K562 (cell line): ENCODE measurements at regions not wholly inside any gene's neighbourhood (a gene's known extent, or its start where the extent isn't known, plus 50 kb on each side); places are given as distances from the start of the nearest gene placed in this dataset.
A peak's percentile ranks its signal among the peaks of the same experiment; 100 is the strongest.

ENCODE experiments used
- ATAC-seq: fragments of 200-7000 bp; cut with Tn5 transposase; 3 replicates; pipeline ENCODE4 v1.9.1; 2020; ENCODE audit warnings: moderate library complexity
- BruUV-seq: library from RNA; stranded (reverse); fragments of 400-500 nt; replicated peaks from 2 replicates; lab custom pipeline; 2021; lab: Mats Ljungman, UMichigan
- CTCF ChIA-PET: fragments of 300-600 bp; formaldehyde crosslinking; extraction: SDS; loops from one replicate; lab custom pipeline; 2021; ENCODE audit warnings: low intra/inter-chr PET ratio; lab: Yijun Ruan, JAX
- POLR2A ChIA-PET: fragments of 300-600, 350-650 bp; sonication (Branson Sonifier 250); formaldehyde crosslinking; extraction: SDS; loops from one replicate; lab custom pipeline; 2021; ENCODE audit warnings: antibody characterized with exemption, inconsistent platforms; lab: Yijun Ruan, JAX
- DNase-seq, 4 experiments: peaks; one replicate each; pipeline versions ENCODE4 v3.0.0 to v3.0.0-alpha.2; 2011 to 2018; ENCODE audit warnings: low spot score in 3 of 4, mixed read lengths in 3 of 4; ENCODE audit errors: extremely low read depth in 1 of 4
- FAIRE-seq: peaks from 2 replicates; lab custom pipeline; 2011; peaks lifted over from hg19 to GRCh38; lab: Jason Lieb, UNC
- H2AFZ ChIP-seq: 2 replicates; pipeline ENCODE4 v1.6.0; 2011; ENCODE audit warnings: low read depth, low read length, control low read depth, inconsistent platforms
- H3K27ac ChIP-seq: fragments of 200-600 bp; 3 replicates; pipeline ENCODE4 v1.8.0; 2011; ENCODE audit warnings: low read depth, mild to moderate bottlenecking, control low read depth, inconsistent platforms, low read length, moderate library complexity, mixed read lengths; ENCODE audit errors: extremely low read depth
- H3K27me3 ChIP-seq, 2 experiments: fragments of 300-600 bp in 1 of 2; 2 replicates in 1 of 2; 3 replicates in 1 of 2; pipeline versions ENCODE4 v1.6.0 to v1.8.0; 2011; ENCODE audit warnings: inconsistent platforms in 2 of 2, low read length in 2 of 2, mild to moderate bottlenecking in 1 of 2, mixed read lengths in 1 of 2, moderate library complexity in 1 of 2; ENCODE audit not compliant: control insufficient read depth in 2 of 2, insufficient read depth in 2 of 2
- H3K36me3 ChIP-seq: fragments of 300-600 bp; 3 replicates; pipeline ENCODE4 v1.8.0; 2011; ENCODE audit warnings: mild to moderate bottlenecking, low read length, inconsistent platforms; ENCODE audit not compliant: control insufficient read depth, insufficient read depth
- H3K4me1 ChIP-seq, 2 experiments: fragments of 200-600 bp in 1 of 2; replicated peaks in 1 of 2; 2 replicates in 1 of 2; 3 replicates in 1 of 2; pipeline versions ENCODE4 v1.5.1 to v1.8.0; 2011; ENCODE audit warnings: inconsistent platforms in 2 of 2, low read length in 2 of 2, mild to moderate bottlenecking in 1 of 2, mixed read lengths in 1 of 2, moderate library complexity in 1 of 2; ENCODE audit not compliant: control insufficient read depth in 2 of 2, insufficient read depth in 2 of 2
- H3K4me2 ChIP-seq: 2 replicates; pipeline ENCODE4 v1.6.1; 2011; ENCODE audit warnings: low read length, control low read depth, inconsistent platforms, mixed read lengths; ENCODE audit not compliant: insufficient read depth
- H3K4me3 ChIP-seq: fragments of 200-600 bp; sonication (generic), shearing (Covaris generic); 2 replicates; pipeline ENCODE4 v1.5.1; 2016; ENCODE audit warnings: control low read depth, inconsistent platforms
- H3K79me2 ChIP-seq: fragments of 200-600 bp; 3 replicates; pipeline ENCODE4 v1.8.0; 2011; ENCODE audit warnings: low read length, inconsistent platforms; ENCODE audit not compliant: control insufficient read depth, insufficient read depth
- H3K9ac ChIP-seq, 2 experiments: 2 replicates each; pipeline versions ENCODE4 v1.6.0 to v1.6.1; 2011; ENCODE audit warnings: low read depth in 2 of 2, low read length in 2 of 2, control low read depth in 1 of 2, inconsistent platforms in 1 of 2, mild to moderate bottlenecking in 1 of 2, mixed read lengths in 1 of 2; ENCODE audit not compliant: insufficient read depth in 1 of 2
- H3K9me1 ChIP-seq: one replicate; pipeline ENCODE4 v1.6.0; 2011; ENCODE audit warnings: inconsistent platforms, mild to moderate bottlenecking, low read length, moderate library complexity; ENCODE audit not compliant: control insufficient read depth, insufficient read depth
- H3K9me3 ChIP-seq: replicated peaks from 2 replicates; pipeline ENCODE4 v1.5.1; 2011; ENCODE audit warnings: low read depth, low read length, inconsistent platforms; ENCODE audit not compliant: control insufficient read depth, insufficient read depth
- H4K20me1 ChIP-seq: replicated peaks from 2 replicates; pipeline ENCODE4 v1.6.1; 2011; ENCODE audit warnings: low read length, inconsistent platforms, mixed read lengths; ENCODE audit not compliant: control insufficient read depth, insufficient read depth
- BHLHE40 ChIP-seq: IDR thresholded peaks from 2 replicates; pipeline ENCODE4 v1.6.1; 2011; ENCODE audit warnings: low read length, improper control_type of control experiment
- CAMTA2 ChIP-seq: fragments of 250-450 bp; sonication (Bioruptor Pico); conservative IDR thresholded peaks from 2 replicates; pipeline ENCODE4 v1.5.1; 2022
- HDAC6 ChIP-seq: IDR thresholded peaks from 2 replicates; pipeline ENCODE4 v1.6.1; 2012; ENCODE audit warnings: low read depth, mild to moderate bottlenecking, control low read depth, inconsistent platforms, low read length, moderate library complexity
- LARP7 ChIP-seq: fragments of 450-650 bp; IDR thresholded peaks from 2 replicates; pipeline ENCODE4 v1.6.1; 2016
- MYNN ChIP-seq, 2 experiments: sonication (generic); formaldehyde crosslinking in 1 of 2; IDR thresholded peaks; 2 replicates each; pipeline versions ENCODE4 v1.5.0 to v1.6.1; 2016 to 2020; ENCODE audit warnings: antibody characterized with exemption in 1 of 2, missing genetic modification reagents in 1 of 2
- PTBP1 ChIP-seq: fragments of 200-400 bp; formaldehyde crosslinking; IDR thresholded peaks from 2 replicates; pipeline ENCODE4 v1.6.1; 2017; ENCODE audit warnings: low read depth, low read length
- RAD21 ChIP-seq, 2 experiments: fragments of 250-450 bp in 1 of 2; fragments of 450-650 bp in 1 of 2; sonication (Bioruptor Pico) in 1 of 2; formaldehyde crosslinking in 1 of 2; IDR thresholded peaks in 1 of 2; conservative IDR thresholded peaks in 1 of 2; 2 replicates each; pipeline versions ENCODE4 v1.4.0 to v1.8.0; 2020 to 2022; ENCODE audit warnings: mild to moderate bottlenecking in 2 of 2, moderate library complexity in 1 of 2
- RBFOX2 ChIP-seq: fragments of 200-400 bp; formaldehyde crosslinking; IDR thresholded peaks from 2 replicates; pipeline ENCODE4 v1.6.1; 2017; ENCODE audit warnings: low read depth, mild to moderate bottlenecking, low read length, moderate library complexity
- RBM22 ChIP-seq: fragments of 200-400 bp; formaldehyde crosslinking; IDR thresholded peaks from 2 replicates; pipeline ENCODE4 v1.6.1; 2018; ENCODE audit warnings: low read length, low read depth; ENCODE audit not compliant: poor library complexity, severe bottlenecking
- RHOXF2B ChIP-seq: fragments of 250-450 bp; sonication (Bioruptor Pico); conservative IDR thresholded peaks from 2 replicates; pipeline ENCODE4 v1.5.1; 2021
- SAFB2 ChIP-seq: fragments of 200-400 bp; formaldehyde crosslinking; IDR thresholded peaks from 2 replicates; pipeline ENCODE4 v1.6.1; 2018; ENCODE audit warnings: borderline replicate concordance, low read length, low read depth, moderate library complexity; ENCODE audit not compliant: severe bottlenecking
- WGBS: fragments of 100-300 bp; shearing (Covaris generic); methylation state at CpG from one replicate; pipeline ENCODE4 v1.1.6; 2016; ENCODE audit warnings: low coverage, mixed read lengths; ENCODE audit not compliant: insufficient coverage; ENCODE audit errors: missing lambda C conversion rate; 5-methylcytosine and 5-hydroxymethylcytosine counted together
- in situ Hi-C: fragments of 300-500 bp; cut with MboI; formaldehyde crosslinking; loops from 4 replicates; pipeline ENCODE4 v1.15.0; 2018; ENCODE audit warnings: inconsistent platforms, mixed read lengths
- intact Hi-C: fragments of 100-400 bp; cut with micrococcal nuclease; formaldehyde crosslinking; loops from 2 replicates; pipeline ENCODE4 v1.14.2; 2022
- TF ChIP-seq, protein P1 (sequence below): sonication (generic); formaldehyde crosslinking; IDR thresholded peaks from 2 replicates; pipeline ENCODE4 v1.8.1; 2022; ENCODE audit warnings: missing genetic modification reagents
- TF ChIP-seq, protein P2 (sequence below): fragments of 250-450 bp; sonication (Bioruptor Pico); IDR thresholded peaks from 2 replicates; pipeline ENCODE4 v1.8.0; 2021; ENCODE audit warnings: moderate library complexity, mild to moderate bottlenecking, inconsistent platforms

DNA sequence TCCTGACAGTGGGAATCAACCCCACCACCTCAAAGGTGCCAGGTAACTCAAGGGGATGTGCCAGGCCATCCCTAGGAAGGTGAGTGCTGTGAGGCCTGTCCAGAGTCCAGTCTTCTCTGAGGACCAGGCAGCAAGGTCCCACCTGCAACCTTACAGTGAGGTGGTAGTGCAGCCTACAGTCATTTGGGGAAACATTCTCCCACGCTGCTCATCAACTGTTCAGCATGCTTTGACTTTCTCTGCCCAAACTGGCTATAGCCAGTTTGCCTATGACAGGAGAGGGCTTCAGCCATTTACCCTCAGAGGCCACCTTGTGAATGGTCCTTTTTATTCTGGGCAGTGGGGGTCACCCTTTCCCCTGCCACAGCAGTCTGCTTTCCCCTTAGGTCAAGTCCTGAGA is 81.9 kb downstream of the ATPSCKMT start:
- CTCF ChIA-PET, result no interaction called here
- peak; percentile 41 for ATAC-seq
- TF ChIP-seq PTBP1, result no peak
- 0 out of 4 replicates have a peak, but pooled peaks of 1 of the 2 experiments have one; percentile 16 for TF ChIP-seq RAD21 (CRISPR knock-in tag; conservative IDR thresholded peaks at IDR 0.05 in 1 of 2, IDR thresholded peaks at IDR 0.05 in 1 of 2)
- TF ChIP-seq, all 486 proteins: peak for 1
- no peak for FAIRE-seq
- H3K9ac ChIP-seq, result no peak overlapping the region
- no peaks in the 10 kb centered on the region for H3K79me2 ChIP-seq
- H3K9me1 ChIP-seq, result no peaks in the 10 kb centered on the region
- no peak overlapping the region for H3K27ac ChIP-seq
- no peaks in the 10 kb centered on the region for H3K9me3 ChIP-seq
- intact Hi-C loops, result no loop called here
- no peaks in the 10 kb centered on the region for H4K20me1 ChIP-seq
- DNase-seq, result no peak
- no peak overlapping the region for H3K4me3 ChIP-seq
- 0% methylated on average over 1 of the region's 1 CpG for WGBS
- H2AFZ ChIP-seq, result no peak overlapping the region
- no TSS peak for BruUV-seq
- no peaks in the 10 kb centered on the region for H3K36me3 ChIP-seq
- in situ Hi-C loops, result no loop called here
- H3K4me2 ChIP-seq, result no peak overlapping the region
- H3K4me1 ChIP-seq, result no peaks in the 10 kb centered on the region; a peak in 1 of 5 replicates
- no peaks in the 10 kb centered on the region for H3K27me3 ChIP-seq
- POLR2A ChIA-PET, result no interaction called here

DNA sequence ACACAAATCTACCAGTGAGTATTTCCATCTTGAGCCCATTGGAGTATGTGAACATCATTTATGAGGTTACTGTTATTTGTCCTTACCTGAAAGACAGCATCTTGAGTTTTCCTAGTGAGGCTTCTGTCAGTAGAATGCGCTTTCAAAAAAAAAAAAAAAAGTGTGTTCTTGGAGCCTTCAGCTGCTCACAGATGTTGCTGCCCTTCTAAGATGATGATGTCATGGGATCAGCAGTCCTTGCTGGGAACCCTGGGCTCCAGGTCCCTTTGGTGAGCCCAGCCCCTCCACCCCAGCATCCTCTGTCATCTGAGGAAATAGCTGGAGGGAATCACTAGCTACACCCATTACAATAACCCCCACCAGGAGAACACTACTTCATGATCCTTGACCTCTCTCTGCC is 83.3 kb downstream of the ATPSCKMT start:
- no peak for FAIRE-seq
- 0% methylated on average over 1 of the region's 1 CpG for WGBS
- peaks cover 0 to 4% of the 10 kb centered on the region in 2 experiments; a peak in 2 of 5 replicates for H3K27me3 ChIP-seq
- ChIA-PET POLR2A (no interaction called here), CTCF (interaction anchor here (0.6 kb wide), 1 partner anchor 1024 kb away, joined by 3 read pairs; no protein-coding TSS in a partner anchor)
- H3K9me1 ChIP-seq, result no peaks in the 10 kb centered on the region
- H3K36me3 ChIP-seq, result no peaks in the 10 kb centered on the region
- no peak overlapping the region for H2AFZ ChIP-seq
- no peak overlapping the region for H3K9ac ChIP-seq
- H3K4me3 ChIP-seq, result no peak overlapping the region
- no peak overlapping the region for H3K4me2 ChIP-seq
- intact Hi-C loops, result no loop called here
- no peak for ATAC-seq
- DNase-seq, result no peak
- H3K79me2 ChIP-seq, result no peaks in the 10 kb centered on the region
- in situ Hi-C loops, result no loop called here
- no peaks in the 10 kb centered on the region for H3K9me3 ChIP-seq
- no peaks in the 10 kb centered on the region for H4K20me1 ChIP-seq
- no peak overlapping the region for H3K27ac ChIP-seq
- no TSS peak for BruUV-seq
- no peaks in the 10 kb centered on the region; a peak in 1 of 5 replicates for H3K4me1 ChIP-seq
- TF ChIP-seq CAMTA2 (CRISPR knock-in tag), result no peak
- TF ChIP-seq RBFOX2, result no peak
- no peak for TF ChIP-seq LARP7
- TF ChIP-seq HDAC6, result no peak
- no peak for TF ChIP-seq RHOXF2B
- TF ChIP-seq, protein P1, sequence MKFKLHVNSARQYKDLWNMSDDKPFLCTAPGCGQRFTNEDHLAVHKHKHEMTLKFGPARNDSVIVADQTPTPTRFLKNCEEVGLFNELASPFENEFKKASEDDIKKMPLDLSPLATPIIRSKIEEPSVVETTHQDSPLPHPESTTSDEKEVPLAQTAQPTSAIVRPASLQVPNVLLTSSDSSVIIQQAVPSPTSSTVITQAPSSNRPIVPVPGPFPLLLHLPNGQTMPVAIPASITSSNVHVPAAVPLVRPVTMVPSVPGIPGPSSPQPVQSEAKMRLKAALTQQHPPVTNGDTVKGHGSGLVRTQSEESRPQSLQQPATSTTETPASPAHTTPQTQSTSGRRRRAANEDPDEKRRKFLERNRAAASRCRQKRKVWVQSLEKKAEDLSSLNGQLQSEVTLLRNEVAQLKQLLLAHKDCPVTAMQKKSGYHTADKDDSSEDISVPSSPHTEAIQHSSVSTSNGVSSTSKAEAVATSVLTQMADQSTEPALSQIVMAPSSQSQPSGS (CRISPR knock-in tag), result no peak
- no peak for TF ChIP-seq MYNN (IDR thresholded peaks at IDR 0.05)
- no peak for TF ChIP-seq MYNN (CRISPR knock-in tag; IDR thresholded peaks at IDR 0.05)
- TF ChIP-seq BHLHE40, result no peak
- TF ChIP-seq, protein P2, sequence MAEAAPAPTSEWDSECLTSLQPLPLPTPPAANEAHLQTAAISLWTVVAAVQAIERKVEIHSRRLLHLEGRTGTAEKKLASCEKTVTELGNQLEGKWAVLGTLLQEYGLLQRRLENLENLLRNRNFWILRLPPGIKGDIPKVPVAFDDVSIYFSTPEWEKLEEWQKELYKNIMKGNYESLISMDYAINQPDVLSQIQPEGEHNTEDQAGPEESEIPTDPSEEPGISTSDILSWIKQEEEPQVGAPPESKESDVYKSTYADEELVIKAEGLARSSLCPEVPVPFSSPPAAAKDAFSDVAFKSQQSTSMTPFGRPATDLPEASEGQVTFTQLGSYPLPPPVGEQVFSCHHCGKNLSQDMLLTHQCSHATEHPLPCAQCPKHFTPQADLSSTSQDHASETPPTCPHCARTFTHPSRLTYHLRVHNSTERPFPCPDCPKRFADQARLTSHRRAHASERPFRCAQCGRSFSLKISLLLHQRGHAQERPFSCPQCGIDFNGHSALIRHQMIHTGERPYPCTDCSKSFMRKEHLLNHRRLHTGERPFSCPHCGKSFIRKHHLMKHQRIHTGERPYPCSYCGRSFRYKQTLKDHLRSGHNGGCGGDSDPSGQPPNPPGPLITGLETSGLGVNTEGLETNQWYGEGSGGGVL, result no peak
- TF ChIP-seq SAFB2, result no peak
- TF ChIP-seq RBM22, result no peak
